HCT116 (cell line): ENCODE measurements at regions not wholly inside any gene's neighbourhood (a gene's known extent, or its start where the extent isn't known, plus 50 kb on each side); places are given as distances from the start of the nearest gene placed in this dataset.

ENCODE experiments used
- ATAC-seq: fragments of 200-7000 bp; cut with Tn5 transposase; 2 replicates; pipeline ENCODE4 v1.9.1; 2020; ENCODE audit warnings: mild to moderate bottlenecking, moderate library complexity
- BruUV-seq: library from RNA; stranded (reverse); fragments of 400-500 nt; replicated peaks from 2 replicates; lab custom pipeline; 2021; lab: Mats Ljungman, UMichigan
- CTCF ChIA-PET: fragments of 300-600 bp; sonication (Branson Sonifier 250); formaldehyde crosslinking; loops from one replicate; lab custom pipeline; 2021; ENCODE audit warnings: antibody characterized with exemption; lab: Charles Lee
- POLR2A ChIA-PET: fragments of 300-600, 350-600 bp; sonication (Branson Sonifier 250); formaldehyde crosslinking; loops from one replicate; lab custom pipeline; 2021; ENCODE audit warnings: antibody characterized with exemption; lab: Charles Lee
- RAD21 ChIA-PET, 2 experiments: fragments of 300-600 bp; sonication (Branson Sonifier 250); formaldehyde crosslinking; loops; one replicate each; lab custom pipeline; 2023; ENCODE audit warnings: low total read pairs in 2 of 2; ENCODE audit not compliant: uncharacterized antibody in 2 of 2, unreplicated experiment in 2 of 2, low non-redundant PET in 1 of 2; lab: Charles Lee
- DNase-seq: peaks from one replicate; pipeline ENCODE4 v3.0.0-alpha.2; 2010; ENCODE audit warnings: low read depth, low spot score
- H2AFZ ChIP-seq: fragments of 200-600 bp; shearing (Covaris generic), sonication (generic); 2 replicates; pipeline ENCODE4 v1.6.1; 2017; ENCODE audit warnings: low read depth, mixed run types, mixed read lengths, antibody characterized with exemption, low read length; ENCODE audit not compliant: poor library complexity, severe bottlenecking
- H3K27ac ChIP-seq: 2 replicates; pipeline ENCODE4 v1.5.1; 2012; ENCODE audit warnings: low read depth, low read length
- H3K27me3 ChIP-seq: fragments of 200-600 bp; sonication (generic); 2 replicates; pipeline ENCODE4 v1.6.1; 2016; ENCODE audit warnings: mixed run types, low read length, mixed read lengths; ENCODE audit not compliant: insufficient read depth
- H3K36me3 ChIP-seq, 2 experiments: fragments of 200-500 bp in 1 of 2; fragments of 200-600 bp in 1 of 2; sonication (Bioruptor generic) in 1 of 2; sonication (generic) in 1 of 2; 2 replicates each; pipeline versions ENCODE4 v1.5.1 to v1.6.1; 2014 to 2016; ENCODE audit warnings: low read length in 2 of 2, inconsistent platforms in 1 of 2, mixed read lengths in 1 of 2, mixed run types in 1 of 2; ENCODE audit not compliant: insufficient read depth in 2 of 2, control insufficient read depth in 1 of 2
- H3K4me1 ChIP-seq, 2 experiments: fragments of 200-600 bp in 1 of 2; sonication (generic) in 1 of 2; 2 replicates each; pipeline versions ENCODE4 v1.5.1 to v1.6.1; 2012 to 2017; ENCODE audit warnings: low read length in 2 of 2, inconsistent platforms in 1 of 2, mild to moderate bottlenecking in 1 of 2, mixed read lengths in 1 of 2, mixed run types in 1 of 2, moderate library complexity in 1 of 2; ENCODE audit not compliant: insufficient read depth in 2 of 2, control insufficient read depth in 1 of 2
- H3K4me2 ChIP-seq: fragments of 200-600 bp; sonication (generic); 2 replicates; pipeline ENCODE4 v1.6.1; 2017; ENCODE audit warnings: mixed run types, low read length, mixed read lengths
- H3K4me3 ChIP-seq, 2 experiments: fragments of 200-600 bp in 1 of 2; sonication (generic) in 1 of 2; replicated peaks in 1 of 2; 2 replicates each; pipeline ENCODE4 v1.5.1; 2011 to 2016; ENCODE audit warnings: low read length in 2 of 2, control low read depth in 1 of 2, low read depth in 1 of 2, mild to moderate bottlenecking in 1 of 2, mixed read lengths in 1 of 2, mixed run types in 1 of 2
- H3K79me2 ChIP-seq: fragments of 200-600 bp; sonication (generic); 2 replicates; pipeline ENCODE4 v1.6.1; 2017; ENCODE audit warnings: mild to moderate bottlenecking, mixed run types, low read length, moderate library complexity, mixed read lengths; ENCODE audit not compliant: insufficient read depth
- H3K9ac ChIP-seq: fragments of 200-600 bp; sonication (generic); 2 replicates; pipeline ENCODE4 v1.6.1; 2016; ENCODE audit warnings: low read length, mixed read lengths
- H3K9me2 ChIP-seq: fragments of 200-600 bp; sonication (generic), shearing (Covaris generic); 2 replicates; pipeline ENCODE4 v1.6.1; 2017; ENCODE audit warnings: mixed run types, mild to moderate bottlenecking, moderate library complexity; ENCODE audit not compliant: insufficient read depth
- H3K9me3 ChIP-seq, 2 experiments: fragments of 200-500 bp in 1 of 2; fragments of 200-600 bp in 1 of 2; sonication (Bioruptor generic) in 1 of 2; sonication (generic) in 1 of 2; 2 replicates each; pipeline ENCODE4 v1.6.1; 2014 to 2017; ENCODE audit warnings: low read length in 2 of 2, mixed read lengths in 2 of 2, inconsistent platforms in 1 of 2, low read depth in 1 of 2, mild to moderate bottlenecking in 1 of 2, mixed run types in 1 of 2, moderate library complexity in 1 of 2; ENCODE audit not compliant: control insufficient read depth in 1 of 2, insufficient read depth in 1 of 2
- H4K20me1 ChIP-seq: fragments of 200-600 bp; sonication (generic), shearing (Covaris generic); 2 replicates; pipeline ENCODE4 v1.6.1; 2017; ENCODE audit warnings: mixed run types, mild to moderate bottlenecking, moderate library complexity; ENCODE audit not compliant: insufficient read depth
- POLR2A ChIP-seq: IDR thresholded peaks from 2 replicates; pipeline ENCODE4 v1.7.0; 2011; ENCODE audit warnings: borderline replicate concordance; ENCODE audit not compliant: insufficient read depth, insufficient read length; ENCODE audit errors: extremely low read depth
- POLR2AphosphoS5 ChIP-seq: IDR thresholded peaks from 2 replicates; pipeline ENCODE4 v1.6.1; 2011; ENCODE audit warnings: mild to moderate bottlenecking, low read depth, low read length, moderate library complexity
- TCF7L2 ChIP-seq: IDR thresholded peaks from 2 replicates; pipeline ENCODE4 v1.7.0; 2011; ENCODE audit warnings: borderline replicate concordance, inconsistent platforms; ENCODE audit not compliant: insufficient read depth, insufficient read length; ENCODE audit errors: extremely low read depth
- YY1 ChIP-seq: IDR thresholded peaks from 2 replicates; pipeline ENCODE4 v1.6.1; 2011; ENCODE audit warnings: low read length, low read depth, moderate library complexity, mild to moderate bottlenecking; ENCODE audit not compliant: insufficient replicate concordance; ENCODE audit errors: extremely low read depth
- intact Hi-C: fragments of 100-400 bp; cut with micrococcal nuclease; formaldehyde crosslinking; loops from 2 replicates; pipeline ENCODE4 v1.10.0; 2022
- TF ChIP-seq, protein P1 (sequence below): IDR thresholded peaks from 2 replicates; pipeline ENCODE4 v1.6.1; 2012; ENCODE audit warnings: low read depth
- TF ChIP-seq, protein P2 (sequence below): IDR thresholded peaks from 2 replicates; pipeline ENCODE4 v1.6.1; 2012
- TF ChIP-seq, protein P3 (sequence below): IDR thresholded peaks from 2 replicates; pipeline ENCODE4 v1.6.1; 2011; ENCODE audit warnings: mild to moderate bottlenecking, low read length, moderate library complexity; ENCODE audit not compliant: insufficient replicate concordance; ENCODE audit errors: extremely low read depth

DNA sequence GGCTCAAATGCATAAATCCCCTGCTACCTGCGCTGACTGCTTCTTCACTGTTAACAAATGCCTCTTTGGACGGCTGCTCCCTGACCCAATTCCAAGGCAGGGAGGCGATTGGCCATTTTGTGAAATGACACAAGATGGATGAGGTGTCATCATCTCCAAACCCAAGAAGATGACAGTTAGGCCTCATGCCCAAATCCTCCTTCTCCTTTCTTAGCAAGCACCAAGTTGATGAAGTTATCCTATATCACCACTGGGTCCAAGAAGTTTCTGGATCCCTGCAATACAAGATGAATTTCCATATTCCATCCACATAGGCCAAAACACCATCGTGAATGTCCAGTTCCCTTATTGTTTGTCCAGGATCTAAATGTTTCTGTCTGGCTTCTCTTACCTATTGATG lies 98.5 kb upstream of the RAB11FIP2 start:
- RAD21 ChIA-PET: no interaction called here
- Histone ChIP-seq H3K4me1 (no peaks in the 10 kb centered on the region), H2AFZ (no peak overlapping the region), H3K9me3 (no peaks in the 10 kb centered on the region), H3K27me3 (no peaks in the 10 kb centered on the region), H3K36me3 (no peaks in the 10 kb centered on the region), H4K20me1 (no peaks in the 10 kb centered on the region), H3K9me2 (no peaks in the 10 kb centered on the region), H3K4me3 (no peak overlapping the region), H3K9ac (no peak overlapping the region), H3K27ac (no peak overlapping the region), H3K79me2 (no peaks in the 10 kb centered on the region), H3K4me2 (no peak overlapping the region)
- intact Hi-C loops: no loop called here
- POLR2A ChIA-PET: no interaction called here
- TF ChIP-seq, protein P1, sequence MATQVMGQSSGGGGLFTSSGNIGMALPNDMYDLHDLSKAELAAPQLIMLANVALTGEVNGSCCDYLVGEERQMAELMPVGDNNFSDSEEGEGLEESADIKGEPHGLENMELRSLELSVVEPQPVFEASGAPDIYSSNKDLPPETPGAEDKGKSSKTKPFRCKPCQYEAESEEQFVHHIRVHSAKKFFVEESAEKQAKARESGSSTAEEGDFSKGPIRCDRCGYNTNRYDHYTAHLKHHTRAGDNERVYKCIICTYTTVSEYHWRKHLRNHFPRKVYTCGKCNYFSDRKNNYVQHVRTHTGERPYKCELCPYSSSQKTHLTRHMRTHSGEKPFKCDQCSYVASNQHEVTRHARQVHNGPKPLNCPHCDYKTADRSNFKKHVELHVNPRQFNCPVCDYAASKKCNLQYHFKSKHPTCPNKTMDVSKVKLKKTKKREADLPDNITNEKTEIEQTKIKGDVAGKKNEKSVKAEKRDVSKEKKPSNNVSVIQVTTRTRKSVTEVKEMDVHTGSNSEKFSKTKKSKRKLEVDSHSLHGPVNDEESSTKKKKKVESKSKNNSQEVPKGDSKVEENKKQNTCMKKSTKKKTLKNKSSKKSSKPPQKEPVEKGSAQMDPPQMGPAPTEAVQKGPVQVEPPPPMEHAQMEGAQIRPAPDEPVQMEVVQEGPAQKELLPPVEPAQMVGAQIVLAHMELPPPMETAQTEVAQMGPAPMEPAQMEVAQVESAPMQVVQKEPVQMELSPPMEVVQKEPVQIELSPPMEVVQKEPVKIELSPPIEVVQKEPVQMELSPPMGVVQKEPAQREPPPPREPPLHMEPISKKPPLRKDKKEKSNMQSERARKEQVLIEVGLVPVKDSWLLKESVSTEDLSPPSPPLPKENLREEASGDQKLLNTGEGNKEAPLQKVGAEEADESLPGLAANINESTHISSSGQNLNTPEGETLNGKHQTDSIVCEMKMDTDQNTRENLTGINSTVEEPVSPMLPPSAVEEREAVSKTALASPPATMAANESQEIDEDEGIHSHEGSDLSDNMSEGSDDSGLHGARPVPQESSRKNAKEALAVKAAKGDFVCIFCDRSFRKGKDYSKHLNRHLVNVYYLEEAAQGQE: no peak
- TF ChIP-seq POLR2A: no peak
- TF ChIP-seq, protein P2, sequence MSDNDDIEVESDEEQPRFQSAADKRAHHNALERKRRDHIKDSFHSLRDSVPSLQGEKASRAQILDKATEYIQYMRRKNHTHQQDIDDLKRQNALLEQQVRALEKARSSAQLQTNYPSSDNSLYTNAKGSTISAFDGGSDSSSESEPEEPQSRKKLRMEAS: no peak
- no peak for TF ChIP-seq POLR2AphosphoS5
- TF ChIP-seq, protein P3, sequence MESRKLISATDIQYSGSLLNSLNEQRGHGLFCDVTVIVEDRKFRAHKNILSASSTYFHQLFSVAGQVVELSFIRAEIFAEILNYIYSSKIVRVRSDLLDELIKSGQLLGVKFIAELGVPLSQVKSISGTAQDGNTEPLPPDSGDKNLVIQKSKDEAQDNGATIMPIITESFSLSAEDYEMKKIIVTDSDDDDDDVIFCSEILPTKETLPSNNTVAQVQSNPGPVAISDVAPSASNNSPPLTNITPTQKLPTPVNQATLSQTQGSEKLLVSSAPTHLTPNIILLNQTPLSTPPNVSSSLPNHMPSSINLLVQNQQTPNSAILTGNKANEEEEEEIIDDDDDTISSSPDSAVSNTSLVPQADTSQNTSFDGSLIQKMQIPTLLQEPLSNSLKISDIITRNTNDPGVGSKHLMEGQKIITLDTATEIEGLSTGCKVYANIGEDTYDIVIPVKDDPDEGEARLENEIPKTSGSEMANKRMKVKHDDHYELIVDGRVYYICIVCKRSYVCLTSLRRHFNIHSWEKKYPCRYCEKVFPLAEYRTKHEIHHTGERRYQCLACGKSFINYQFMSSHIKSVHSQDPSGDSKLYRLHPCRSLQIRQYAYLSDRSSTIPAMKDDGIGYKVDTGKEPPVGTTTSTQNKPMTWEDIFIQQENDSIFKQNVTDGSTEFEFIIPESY: no peak
- TF ChIP-seq YY1: no peak
- no peak for TF ChIP-seq TCF7L2
- no peak for DNase-seq
- BruUV-seq: no TSS peak
- CTCF ChIA-PET: no interaction called here
- no peak for ATAC-seq
